ENCODE measurements at regions not wholly inside any gene's neighbourhood (a gene's known extent, or its start where the extent isn't known, plus 50 kb on each side); places are given as distances from the start of the nearest gene placed in this dataset.

- Histone ChIP-seq H3K4me2 (ENCODE audit: low read depth, low read length) (peak overlapping the region; percentile 4; the same call in 1 of the 2 replicates), H3K27ac (ENCODE audit: low read length) (no peak overlapping the region)
These were observed 309.7 kb downstream of the QKI start for GRCh38 chr6:163724196-163724595.

GRCh38 chr6:163723759-163724158 is 309.2 kb downstream of the QKI start:
- H3K9me2 ChIP-seq (replicated peaks; ENCODE audit: insufficient read depth, low read length): no peaks in the 10 kb centered on the region
- H3K9ac ChIP-seq (ENCODE audit: low read length): no peak overlapping the region
- no peak for DNase-seq
- H4K20me1 ChIP-seq (ENCODE audit: insufficient read depth, low read length): no peaks in the 10 kb centered on the region
- no peaks in the 10 kb centered on the region for H3K27me3 ChIP-seq (replicated peaks; ENCODE audit: insufficient read depth, low read length)
- 0 out of 2 replicates have a peak, but pooled peaks cover 8% of the 10 kb centered on the region for H3K4me1 ChIP-seq (ENCODE audit: low read length)
- no peak for TF ChIP-seq EZH2 (optimal IDR thresholded peaks at IDR 0.05; ENCODE audit: low read depth, low read length)
- no peaks in the 10 kb centered on the region for H3K36me3 ChIP-seq (replicated peaks; ENCODE audit: insufficient read depth, low read length)
- H3K9me3 ChIP-seq (replicated peaks; ENCODE audit: insufficient read depth, low read length): no peaks in the 10 kb centered on the region
- H3F3A ChIP-seq (ENCODE audit: insufficient read depth, low read length): no peaks in the 10 kb centered on the region
- H3K79me2 ChIP-seq (ENCODE audit: low read length): no peaks in the 10 kb centered on the region
- H2AFZ ChIP-seq (ENCODE audit: low read length): no peak overlapping the region
- no peak overlapping the region for H3K4me3 ChIP-seq (ENCODE audit: low read length)
- peak overlapping the region; percentile 4; the same call in 1 of the 2 replicates for H3K4me2 ChIP-seq (ENCODE audit: low read depth, low read length)
- no peak overlapping the region for H3K27ac ChIP-seq (ENCODE audit: low read length)

More at GRCh38 chr6:163724196-163724595, 309.7 kb downstream of the QKI start:
- H3K4me1 ChIP-seq (ENCODE audit: low read length): 0 out of 2 replicates have a peak, but pooled peaks cover 8% of the 10 kb centered on the region
- DNase-seq: no peak
- no peaks in the 10 kb centered on the region for H4K20me1 ChIP-seq (ENCODE audit: insufficient read depth, low read length)
- no peak overlapping the region for H2AFZ ChIP-seq (ENCODE audit: low read length)
- H3K9me2 ChIP-seq (replicated peaks; ENCODE audit: insufficient read depth, low read length): no peaks in the 10 kb centered on the region
- H3K79me2 ChIP-seq (ENCODE audit: low read length): no peaks in the 10 kb centered on the region
- no peak overlapping the region for H3K9ac ChIP-seq (ENCODE audit: low read length)
- H3K4me3 ChIP-seq (ENCODE audit: low read length): no peak overlapping the region
- TF ChIP-seq CTCF (IDR thresholded peaks at IDR 0.05; ENCODE audit: low read length): no peak
- TF ChIP-seq EZH2phosphoT487 (IDR thresholded peaks at IDR 0.05; ENCODE audit: low read length): no peak
- TF ChIP-seq EZH2 (optimal IDR thresholded peaks at IDR 0.05; ENCODE audit: low read depth, low read length): no peak
- no peaks in the 10 kb centered on the region for H3K36me3 ChIP-seq (replicated peaks; ENCODE audit: insufficient read depth, low read length)
- H3K9me3 ChIP-seq (replicated peaks; ENCODE audit: insufficient read depth, low read length): no peaks in the 10 kb centered on the region
- no peaks in the 10 kb centered on the region for H3F3A ChIP-seq (ENCODE audit: insufficient read depth, low read length)
- H3K27me3 ChIP-seq (replicated peaks; ENCODE audit: insufficient read depth, low read length): no peaks in the 10 kb centered on the region

- no peaks in the 10 kb centered on the region for H3K27me3 ChIP-seq (replicated peaks; ENCODE audit: insufficient read depth, low read length)
- H3K79me2 ChIP-seq (ENCODE audit: low read length): no peaks in the 10 kb centered on the region
- no peak overlapping the region for H3K4me3 ChIP-seq (ENCODE audit: low read length)
- H3K4me1 ChIP-seq (ENCODE audit: low read length): 0 out of 2 replicates have a peak, but pooled peaks cover 8% of the 10 kb centered on the region
- H3K36me3 ChIP-seq (replicated peaks; ENCODE audit: insufficient read depth, low read length): no peaks in the 10 kb centered on the region
- H3K9ac ChIP-seq (ENCODE audit: low read length): no peak overlapping the region
- TF ChIP-seq EZH2phosphoT487 (IDR thresholded peaks at IDR 0.05; ENCODE audit: low read length): no peak
- no peak for TF ChIP-seq CTCF (IDR thresholded peaks at IDR 0.05; ENCODE audit: low read length)
- TF ChIP-seq EZH2 (optimal IDR thresholded peaks at IDR 0.05; ENCODE audit: low read depth, low read length): no peak
- no peak overlapping the region for H2AFZ ChIP-seq (ENCODE audit: low read length)
- no peaks in the 10 kb centered on the region for H3F3A ChIP-seq (ENCODE audit: insufficient read depth, low read length)
- no peaks in the 10 kb centered on the region for H3K9me3 ChIP-seq (replicated peaks; ENCODE audit: insufficient read depth, low read length)
- no peak overlapping the region for H3K27ac ChIP-seq (ENCODE audit: low read length)
- no peaks in the 10 kb centered on the region for H4K20me1 ChIP-seq (ENCODE audit: insufficient read depth, low read length)
- no peak overlapping the region for H3K4me2 ChIP-seq (ENCODE audit: low read depth, low read length)
- H3K9me2 ChIP-seq (replicated peaks; ENCODE audit: insufficient read depth, low read length): no peaks in the 10 kb centered on the region
- no peak for DNase-seq
These were observed 307.6 kb downstream of the QKI start for GRCh38 chr6:163721922-163722692.

GRCh38 chr6:163721435-163721834 is 306.9 kb downstream of the QKI start:
- no peaks in the 10 kb centered on the region for H3K36me3 ChIP-seq (replicated peaks; ENCODE audit: insufficient read depth, low read length)
- H3K4me3 ChIP-seq (ENCODE audit: low read length): no peak overlapping the region
- no peaks in the 10 kb centered on the region for H3K27me3 ChIP-seq (replicated peaks; ENCODE audit: insufficient read depth, low read length)

More at GRCh38 chr6:163721435-163721834, 306.9 kb downstream of the QKI start:
- Histone ChIP-seq H3K9ac (ENCODE audit: low read length) (no peak overlapping the region), H3K9me2 (replicated peaks; ENCODE audit: insufficient read depth, low read length) (no peaks in the 10 kb centered on the region), H4K20me1 (ENCODE audit: insufficient read depth, low read length) (no peaks in the 10 kb centered on the region), H3K27ac (ENCODE audit: low read length) (no peak overlapping the region), H3K9me3 (replicated peaks; ENCODE audit: insufficient read depth, low read length) (no peaks in the 10 kb centered on the region), H3K4me1 (ENCODE audit: low read length) (0 out of 2 replicates have a peak, but pooled peaks cover 8% of the 10 kb centered on the region), H3K79me2 (ENCODE audit: low read length) (no peaks in the 10 kb centered on the region), H3F3A (ENCODE audit: insufficient read depth, low read length) (no peaks in the 10 kb centered on the region), H3K4me2 (ENCODE audit: low read depth, low read length) (no peak overlapping the region), H2AFZ (ENCODE audit: low read length) (no peak overlapping the region)
- no peak for TF ChIP-seq EZH2phosphoT487 (IDR thresholded peaks at IDR 0.05; ENCODE audit: low read length)
- TF ChIP-seq CTCF (IDR thresholded peaks at IDR 0.05; ENCODE audit: low read length): no peak
- TF ChIP-seq EZH2 (optimal IDR thresholded peaks at IDR 0.05; ENCODE audit: low read depth, low read length): no peak
- DNase-seq: no peak

All from MM.1S (cell line).